Retinal pigment epithelial cell (primary cell): ENCODE measurements at regions not wholly inside any gene's neighbourhood (a gene's known extent, or its start where the extent isn't known, plus 50 kb on each side); places are given as distances from the start of the nearest gene placed in this dataset.
"Not testable (repeated sequence)": the region's sequence is repeated elsewhere in the genome, so short reads cannot be mapped to it uniquely, and the experiment has no call there.

Experiments
- DNase-seq: peaks from one replicate; pipeline ENCODE4 v3.0.0-alpha.2; 2010; ENCODE audit warnings: low read depth
- H3K4me3 ChIP-seq: 2 replicates; pipeline ENCODE4 v1.5.1; 2011; ENCODE audit warnings: mild to moderate bottlenecking, low read length, control low read depth, moderate library complexity
- CTCF ChIP-seq: conservative IDR thresholded peaks from 2 replicates; pipeline ENCODE4 v1.5.1; 2011; ENCODE audit warnings: low read depth, low read length, control low read depth, inconsistent platforms

DNA sequence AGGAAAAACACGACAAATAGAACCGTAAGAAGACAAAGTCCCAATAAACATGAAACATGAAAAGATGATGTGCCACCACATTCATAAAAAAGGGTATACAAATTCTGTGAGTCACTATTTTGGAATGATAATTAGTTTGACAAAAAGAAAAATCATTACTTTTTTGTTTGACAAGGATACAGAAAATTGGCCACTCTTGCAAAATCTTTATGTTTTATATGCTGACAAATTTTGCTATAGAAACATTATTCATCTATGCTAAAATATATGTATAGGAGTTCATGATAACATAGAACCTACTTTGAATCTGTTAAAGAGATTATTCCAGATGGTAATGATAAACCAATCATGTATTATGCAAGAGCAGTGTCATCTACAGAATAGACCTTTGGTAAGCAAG lies 1201.0 kb downstream of the FSCB start:
- DNase-seq, result no peak
- TF ChIP-seq CTCF, result no peak
- H3K4me3 ChIP-seq, result no peak overlapping the region

GRCh38 chr14:43297794-43298193 lies 1209.3 kb downstream of the FSCB start:
- DNase-seq, result no peak
- TF ChIP-seq CTCF, result no peak
- no peak overlapping the region for H3K4me3 ChIP-seq

DNA sequence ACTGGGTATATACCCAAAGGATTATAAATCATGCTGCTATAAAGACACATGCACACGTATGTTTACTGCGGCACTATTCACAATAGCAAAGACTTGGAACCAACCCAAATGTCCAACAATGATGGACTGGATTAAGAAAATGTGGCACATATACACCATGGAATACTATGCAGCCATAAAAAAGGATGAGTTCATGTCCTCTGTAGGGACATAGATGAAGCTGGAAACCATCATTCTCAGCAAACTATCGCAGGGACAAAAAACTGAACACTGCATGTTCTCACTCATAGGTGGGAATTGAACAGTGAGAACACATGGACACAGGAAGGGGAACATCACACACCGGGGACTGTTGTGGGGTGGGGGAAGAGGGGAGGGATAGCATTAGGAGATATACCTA lies 1211.0 kb downstream of the FSCB start:
- not testable (repeated sequence) for H3K4me3 ChIP-seq, DNase-seq

GRCh38 chr14:43285575-43285974 lies 1221.5 kb downstream of the FSCB start:
- DNase-seq, result no peak
- no peak for TF ChIP-seq CTCF
- H3K4me3 ChIP-seq, result no peak overlapping the region

DNA sequence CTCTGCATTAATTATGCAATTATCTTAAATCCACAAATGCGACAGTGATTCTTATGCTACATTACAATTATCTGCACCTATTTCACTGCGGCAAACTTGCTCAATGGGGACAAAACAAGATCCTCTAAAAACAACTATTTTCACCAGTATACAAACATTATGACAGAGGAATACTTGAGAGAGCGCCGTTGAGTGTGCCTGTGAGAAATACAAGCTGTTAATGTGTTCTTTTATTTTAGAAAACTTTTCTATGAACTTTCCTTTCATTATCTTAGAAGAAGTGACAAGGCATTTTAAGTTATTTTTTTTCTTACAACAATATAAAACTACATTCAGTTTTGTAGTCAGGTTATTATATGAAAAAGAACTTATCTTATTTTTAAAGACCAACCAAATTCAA lies 1247.0 kb downstream of the FSCB start:
- DNase-seq, result no peak
- H3K4me3 ChIP-seq, result no peak overlapping the region
- TF ChIP-seq CTCF, result no peak

DNA sequence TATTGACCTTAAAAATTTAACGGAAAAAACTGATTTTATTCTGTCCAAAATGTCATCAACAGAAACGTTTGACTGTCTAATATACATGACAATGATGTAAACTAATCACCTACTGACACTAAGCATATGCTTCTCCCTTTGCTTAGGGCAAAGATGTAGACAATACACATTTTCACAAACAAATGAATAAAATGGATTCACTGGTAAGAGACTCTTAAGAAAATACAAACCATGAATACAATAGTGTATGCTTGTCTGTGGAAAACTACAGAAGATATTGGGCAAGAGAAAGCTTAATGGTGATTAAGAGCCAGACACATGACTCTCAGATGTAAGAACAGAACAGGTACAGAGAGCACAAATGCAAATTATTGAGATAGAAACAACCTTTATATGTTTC lies 1248.7 kb downstream of the FSCB start:
- DNase-seq, result no peak
- TF ChIP-seq CTCF, result no peak
- no peak overlapping the region for H3K4me3 ChIP-seq

GRCh38 chr14:43256996-43257395 lies 1250.1 kb downstream of the FSCB start:
- not testable (repeated sequence) for DNase-seq, H3K4me3 ChIP-seq

- DNase-seq, result no peak
- TF ChIP-seq CTCF, result no peak
- no peak overlapping the region for H3K4me3 ChIP-seq
Observed at GRCh38 chr14:43252866-43253265, 1254.2 kb downstream of the FSCB start.
